Non-pigmented ciliary epithelial cell (primary cell): ENCODE measurements at regions not wholly inside any gene's neighbourhood (a gene's known extent, or its start where the extent isn't known, plus 50 kb on each side); places are given as distances from the start of the nearest gene placed in this dataset.

Experiments
- DNase-seq: peaks from one replicate; pipeline ENCODE4 v3.0.0-alpha.2; 2010; ENCODE audit warnings: low read depth

DNA sequence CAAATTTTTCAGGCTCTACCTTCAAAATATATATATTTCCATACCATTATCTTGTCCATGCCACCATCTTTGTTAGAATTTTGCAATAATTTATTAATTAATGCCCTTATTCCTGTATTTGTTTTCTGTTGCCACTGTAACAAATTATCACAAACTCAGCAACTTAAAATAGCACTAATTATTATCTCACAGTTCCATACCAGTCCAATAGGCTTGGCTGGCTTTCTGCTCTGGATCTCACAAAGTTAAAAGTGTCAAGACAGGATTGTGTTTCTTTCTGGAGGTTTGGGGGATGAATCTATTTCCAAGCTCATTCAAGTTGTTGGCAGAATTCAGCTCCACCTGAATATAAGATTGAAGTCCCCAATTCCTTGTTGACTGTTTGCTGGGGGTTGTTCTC, 58.6 kb upstream of the SLC38A4 start:
- no peak for DNase-seq

GRCh38 chr12:46886541-46887041, 60.8 kb upstream of the SLC38A4 start:
- peak; percentile 27 for DNase-seq

- DNase-seq: no peak
These were observed 62.1 kb upstream of the SLC38A4 start for GRCh38 chr12:46887870-46888269.

GRCh38 chr12:46888568-46888967, 62.8 kb upstream of the SLC38A4 start:
- no peak for DNase-seq

- DNase-seq: no peak
These were observed 65.5 kb upstream of the SLC38A4 start for GRCh38 chr12:46891306-46891705.

GRCh38 chr12:46892034-46892705, 66.4 kb upstream of the SLC38A4 start:
- no peak for DNase-seq

- no peak for DNase-seq
These were observed 67.1 kb upstream of the SLC38A4 start for GRCh38 chr12:46892887-46893286.

DNA sequence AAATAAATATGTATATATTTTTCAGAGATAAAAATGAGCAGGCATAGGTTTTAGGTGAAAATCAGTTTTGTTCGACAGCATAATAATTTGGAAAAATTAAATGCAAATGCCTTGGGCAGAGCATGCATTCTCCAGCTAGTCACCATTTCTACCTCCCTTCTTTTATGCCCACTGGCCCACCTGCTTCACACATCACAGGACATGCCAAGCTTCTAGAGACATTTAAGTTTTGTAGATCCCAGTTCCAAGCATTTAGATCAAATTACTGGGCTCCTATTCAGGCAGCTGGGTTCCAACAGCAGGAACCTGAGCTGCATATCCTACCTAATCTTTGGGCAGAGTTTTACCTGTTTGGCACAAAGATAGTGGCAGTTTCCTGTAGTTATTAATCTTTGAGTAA, 67.6 kb upstream of the SLC38A4 start:
- no peak for DNase-seq

DNA sequence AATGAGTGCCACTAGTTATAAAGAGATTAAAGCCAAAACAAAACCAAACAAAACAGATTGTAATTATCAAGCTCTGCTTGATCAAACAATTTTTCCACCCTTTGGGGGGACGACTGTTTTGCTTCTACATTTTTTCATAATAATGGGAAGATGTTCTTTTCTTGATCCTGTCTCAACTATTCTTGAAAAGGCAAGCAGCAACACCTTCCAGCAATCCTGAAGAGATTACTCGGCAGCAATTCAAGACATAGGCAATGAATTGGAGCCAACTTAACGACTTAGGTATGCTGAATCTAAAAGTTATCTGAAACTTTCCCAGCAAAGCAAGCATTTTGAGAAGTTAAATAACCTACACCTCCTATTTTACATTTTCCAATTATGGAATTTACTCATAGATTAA, 69.9 kb upstream of the SLC38A4 start:
- DNase-seq: no peak

- DNase-seq: no peak
These were observed 70.9 kb upstream of the SLC38A4 start for GRCh38 chr12:46896680-46897079.

DNA sequence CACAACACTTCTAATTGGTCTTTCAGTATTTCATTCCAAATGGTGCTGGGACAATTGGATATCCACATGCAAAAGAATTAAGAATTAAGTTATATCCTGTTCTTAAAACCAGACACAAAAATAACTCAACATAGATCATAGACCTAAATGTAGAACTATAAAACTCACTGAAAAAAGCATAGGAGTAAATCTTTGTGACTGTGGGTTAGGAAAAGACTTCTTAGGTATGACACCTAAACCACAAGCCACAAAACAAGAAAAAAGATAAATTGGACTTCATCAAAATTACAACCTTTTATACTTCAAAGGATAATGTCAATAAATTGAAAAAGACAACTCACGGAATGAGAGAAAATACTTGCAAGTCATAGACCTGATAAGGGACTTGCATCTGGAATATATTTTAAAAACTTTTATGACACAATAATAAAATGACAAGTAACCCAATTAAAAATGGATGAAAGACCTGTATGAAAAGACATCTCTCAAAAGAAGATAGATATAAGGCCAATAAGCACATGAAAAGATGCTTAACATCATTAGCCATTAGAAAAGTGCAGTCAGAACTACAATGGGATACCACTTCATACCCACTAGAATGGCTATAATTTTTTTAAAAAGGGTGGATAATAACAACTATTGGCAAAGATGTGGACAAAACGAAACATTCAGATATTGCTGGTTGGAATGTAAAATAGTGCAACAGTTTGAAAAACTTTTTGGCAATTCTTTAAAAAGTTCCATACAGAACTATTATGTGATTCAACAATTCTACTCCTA, 72.5 kb upstream of the SLC38A4 start:
- DNase-seq: no peak

GRCh38 chr12:46898989-46899388, 73.2 kb upstream of the SLC38A4 start:
- no peak for DNase-seq

GRCh38 chr12:46900734-46901463, 75.1 kb upstream of the SLC38A4 start:
- no peak for DNase-seq

GRCh38 chr12:46901464-46902205, 75.8 kb upstream of the SLC38A4 start:
- no peak for DNase-seq

DNA sequence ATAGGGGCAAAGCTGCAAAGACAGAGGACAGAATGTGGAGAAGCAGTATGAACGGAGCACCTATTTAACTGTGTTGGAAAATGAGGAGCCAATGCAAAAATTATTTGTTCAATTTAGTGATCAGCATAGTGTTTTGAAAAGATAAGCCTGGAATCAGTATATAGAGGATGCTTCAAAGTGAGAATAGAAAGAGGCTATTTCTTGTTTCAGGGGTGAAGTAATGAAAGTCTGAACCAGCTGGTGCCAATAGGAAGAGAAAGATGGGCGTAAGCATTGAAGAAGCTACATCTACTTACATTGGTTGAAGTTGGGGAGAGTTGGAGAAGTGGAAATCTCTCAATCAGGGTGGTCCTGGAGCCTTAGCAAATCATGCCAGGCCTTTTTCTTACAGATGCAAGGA, 77.3 kb upstream of the SLC38A4 start:
- no peak for DNase-seq

GRCh38 chr12:46904406-46905238, 78.8 kb upstream of the SLC38A4 start:
- no peak for DNase-seq

- peak; percentile 53 for DNase-seq
These were observed 79.4 kb upstream of the SLC38A4 start for GRCh38 chr12:46905239-46905627.

DNA sequence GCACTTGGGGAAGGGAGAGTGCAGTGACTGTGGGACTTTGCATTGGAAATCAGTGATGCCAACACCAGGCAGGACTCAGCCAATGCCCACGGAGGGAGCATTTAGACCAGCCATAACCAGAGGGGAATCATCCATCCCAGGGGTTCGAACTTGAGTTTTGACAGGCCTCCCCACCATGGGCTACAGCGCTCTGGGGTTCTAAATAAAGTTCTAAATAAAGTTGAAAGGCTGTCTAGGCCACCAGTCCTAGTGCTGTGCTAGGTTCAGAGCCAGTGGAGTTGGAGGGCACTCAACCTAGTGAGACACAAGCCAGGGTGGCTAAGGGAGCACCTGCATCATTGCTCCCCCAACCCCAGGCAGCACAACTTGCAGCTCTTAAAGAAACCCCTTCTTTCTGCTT, 82.0 kb upstream of the SLC38A4 start:
- DNase-seq: no peak

GRCh38 chr12:46908236-46908935, 82.6 kb upstream of the SLC38A4 start:
- DNase-seq: no peak

DNA sequence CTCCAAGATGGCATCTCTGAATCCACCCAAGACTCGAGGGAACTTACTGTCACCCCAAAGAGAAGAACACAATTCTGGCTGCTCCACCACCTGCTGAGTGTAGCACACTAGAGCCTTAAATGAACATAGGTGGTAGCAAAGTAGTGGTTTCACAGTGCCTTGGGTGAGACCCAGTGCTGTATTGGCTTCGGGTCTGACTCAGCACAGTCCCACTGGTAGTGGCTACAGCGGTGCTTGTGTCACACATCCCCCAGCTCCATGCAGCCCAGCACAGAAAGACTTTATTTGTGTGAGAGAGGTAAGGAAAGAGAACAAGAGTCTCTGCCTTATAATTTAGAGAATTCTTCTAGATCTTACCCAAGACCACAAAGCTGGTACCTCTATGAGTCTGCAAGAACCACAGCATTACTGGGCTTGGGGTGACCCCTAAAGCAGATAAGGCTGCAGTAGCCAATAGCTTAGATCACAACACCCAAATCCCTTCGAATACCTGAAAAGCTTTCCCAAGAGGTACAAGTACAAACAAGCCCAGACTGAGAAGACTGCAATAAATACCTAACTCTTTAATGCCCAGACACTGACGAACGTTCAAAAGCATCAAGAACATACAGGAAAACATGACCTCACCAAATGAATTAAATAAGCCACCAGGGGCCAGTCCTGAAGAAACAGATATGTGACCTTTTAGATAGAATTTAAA, 83.3 kb upstream of the SLC38A4 start:
- no peak for DNase-seq
